H1 (cell line): ENCODE measurements at regions not wholly inside any gene's neighbourhood (a gene's known extent, or its start where the extent isn't known, plus 50 kb on each side); places are given as distances from the start of the nearest gene placed in this dataset.

Source experiments
- CHD7 ChIP-seq: fragments of 300-600 bp; sonication (generic); IDR thresholded peaks from 2 replicates; pipeline ENCODE4 v1.7.1; 2012; ENCODE audit warnings: low read length, moderate library complexity, mild to moderate bottlenecking, inconsistent platforms; ENCODE audit not compliant: insufficient replicate concordance
- EZH2 ChIP-seq: fragments of 200-600 bp; sonication (generic); IDR thresholded peaks from 2 replicates; pipeline ENCODE4 v1.7.1; 2012; ENCODE audit warnings: low read depth, mild to moderate bottlenecking, moderate library complexity, low read length, inconsistent platforms; ENCODE audit not compliant: severe bottlenecking
- KDM4A ChIP-seq: IDR thresholded peaks from one replicate; pipeline ENCODE4 v1.7.1; 2012; ENCODE audit warnings: low read depth, mild to moderate bottlenecking, moderate library complexity, low read length, inconsistent platforms; ENCODE audit not compliant: severe bottlenecking
- NRF1 ChIP-seq: IDR thresholded peaks from 2 replicates; pipeline ENCODE4 v1.6.1; 2011; ENCODE audit warnings: mild to moderate bottlenecking, low read depth, low read length, improper control_type of control experiment

- TF ChIP-seq CHD7 = no peak
- TF ChIP-seq NRF1 = no peak
- TF ChIP-seq EZH2 = no peak
- TF ChIP-seq KDM4A = no peak
These were observed 250.2 kb upstream of the CWC22 start (continued) for GRCh38 chr2:180257247-180257646.
